HG03025 (cell line): ENCODE measurements at regions not wholly inside any gene's neighbourhood (a gene's known extent, or its start where the extent isn't known, plus 50 kb on each side); places are given as distances from the start of the nearest gene placed in this dataset.
"Not testable (repeated sequence)": the region's sequence is repeated elsewhere in the genome, so short reads cannot be mapped to it uniquely, and the experiment has no call there.

Source experiments
- ATAC-seq: cut with Tn5 transposase; IDR thresholded peaks from one replicate; pipeline ENCODE4 v1.9.1; 2021; ENCODE audit warnings: mild to moderate bottlenecking, moderate library complexity; ENCODE audit not compliant: unreplicated experiment, low FRiP score

DNA sequence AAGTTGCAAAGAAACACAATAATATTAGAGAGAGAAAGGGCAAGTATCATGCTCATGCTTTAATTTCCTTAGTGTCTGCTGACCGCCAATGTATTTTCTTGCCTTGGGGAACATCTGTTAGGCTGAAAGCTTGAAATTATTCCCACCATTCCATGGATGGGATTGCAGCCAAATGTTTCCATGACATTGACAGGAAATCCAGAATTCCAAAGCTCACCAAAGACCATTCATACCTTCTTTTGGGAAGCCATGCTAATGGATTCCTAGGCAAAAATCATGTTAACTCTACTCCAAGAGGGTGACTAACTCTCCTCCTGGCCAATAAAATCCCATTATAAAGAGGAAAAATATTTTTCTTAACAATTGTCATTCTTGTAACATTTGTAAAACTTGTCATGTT, 661.4 kb upstream of the FAT3 start:
- ATAC-seq: no peak

DNA sequence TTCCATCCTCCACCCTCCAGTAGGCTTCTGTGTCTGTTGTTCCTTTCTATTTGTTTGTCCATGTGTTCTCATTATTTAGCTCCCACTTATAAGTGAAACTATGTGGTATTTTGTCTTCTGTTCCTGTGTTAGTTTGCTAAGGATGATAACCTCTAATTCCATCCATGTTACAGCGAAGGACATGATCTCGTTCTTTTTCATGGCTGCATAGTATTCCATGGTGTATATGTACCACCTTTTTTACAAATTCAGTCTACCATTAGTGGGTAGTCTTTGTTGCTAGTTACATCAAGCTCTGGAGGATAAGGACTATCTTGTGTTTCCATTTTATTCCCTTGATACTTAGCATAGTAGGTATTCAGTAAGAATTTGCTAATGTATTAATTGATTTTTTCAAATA, 664.2 kb upstream of the FAT3 start:
- ATAC-seq: no peak

DNA sequence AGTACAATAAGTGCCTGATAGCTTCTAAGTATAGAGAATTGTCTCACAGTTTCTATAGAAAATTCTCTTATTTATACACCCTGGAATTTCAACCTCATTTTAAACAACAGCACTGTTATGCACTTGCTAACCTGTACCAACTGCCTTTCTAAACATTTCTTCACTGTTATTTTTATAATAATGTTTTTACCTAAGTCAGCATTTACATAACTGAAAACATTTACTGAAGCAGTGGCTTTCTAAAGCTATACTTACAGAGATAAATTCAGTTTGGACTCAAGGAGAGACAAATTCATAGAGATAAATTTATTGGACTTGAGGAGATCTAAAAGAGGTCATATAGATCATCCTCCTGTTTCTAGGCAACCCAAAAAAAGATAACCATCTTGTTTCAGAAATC, 686.6 kb upstream of the FAT3 start:
- no peak for ATAC-seq

DNA sequence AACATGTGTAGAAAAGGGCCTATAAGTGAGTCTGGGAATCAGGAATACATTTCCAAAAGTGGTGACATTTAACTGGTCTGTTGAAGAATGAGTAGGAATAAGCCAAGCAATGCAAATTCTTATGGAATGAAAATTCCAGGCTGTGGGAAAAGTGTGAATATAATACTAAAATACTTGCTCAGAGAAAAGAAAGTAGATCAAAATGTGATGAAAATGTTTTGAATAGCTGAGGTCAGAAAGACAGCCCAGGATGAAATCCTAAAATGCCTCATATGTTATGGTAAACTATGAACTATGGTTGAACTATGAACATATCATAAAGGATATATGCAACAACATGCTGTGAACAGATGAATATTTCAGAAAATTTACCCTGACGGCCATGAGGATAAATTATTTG, 688.3 kb upstream of the FAT3 start:
- no peak for ATAC-seq

DNA sequence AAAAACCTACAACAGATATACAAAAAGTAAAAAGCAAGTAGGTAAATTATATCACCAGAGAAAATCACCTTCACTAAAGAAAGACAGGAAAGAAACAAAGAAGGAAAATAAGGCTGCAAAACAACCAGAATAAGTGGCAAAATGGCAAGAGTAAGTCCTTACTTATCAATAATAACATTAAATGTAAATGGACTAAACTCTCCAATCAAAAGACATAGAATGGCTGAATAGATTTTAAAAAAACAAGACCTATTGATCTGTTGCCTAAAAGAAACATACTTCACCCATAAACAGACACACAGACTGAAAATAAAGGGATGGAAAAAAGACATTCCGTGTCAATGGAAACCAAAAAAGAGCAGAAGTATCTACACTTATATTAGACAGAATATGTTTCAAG, 695.7 kb upstream of the FAT3 start:
- no peak for ATAC-seq

DNA sequence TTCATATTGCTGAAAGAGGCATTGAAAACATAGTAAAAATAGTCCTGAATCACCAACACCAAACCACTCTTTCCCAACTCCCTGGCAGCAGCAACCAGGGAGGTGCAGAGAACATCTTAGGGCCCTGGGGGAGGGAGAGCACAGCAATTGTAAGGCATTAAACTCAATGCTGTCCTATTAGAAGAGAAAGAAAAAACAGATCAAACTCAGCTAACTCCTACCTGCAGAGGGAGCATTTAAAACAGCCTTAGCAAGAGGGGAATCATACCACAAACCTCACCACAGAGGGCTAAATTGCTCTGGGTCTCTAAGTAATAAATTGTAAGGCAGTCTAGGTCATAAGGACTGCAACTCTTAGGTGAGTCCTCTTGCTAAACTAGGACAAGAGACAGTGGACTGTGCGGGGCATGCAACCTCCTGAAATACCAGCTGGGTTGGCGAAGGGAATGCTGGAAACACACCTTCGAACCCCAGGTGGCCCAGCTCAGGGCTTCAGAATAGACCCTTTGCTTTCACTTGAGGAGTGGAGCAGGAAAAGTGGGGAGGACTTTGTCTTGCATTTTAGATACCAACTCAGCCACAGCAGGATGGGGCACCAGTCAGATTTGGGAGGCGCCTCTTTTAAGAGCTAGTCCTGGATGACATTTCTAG, 697.1 kb upstream of the FAT3 start:
- no peak for ATAC-seq

DNA sequence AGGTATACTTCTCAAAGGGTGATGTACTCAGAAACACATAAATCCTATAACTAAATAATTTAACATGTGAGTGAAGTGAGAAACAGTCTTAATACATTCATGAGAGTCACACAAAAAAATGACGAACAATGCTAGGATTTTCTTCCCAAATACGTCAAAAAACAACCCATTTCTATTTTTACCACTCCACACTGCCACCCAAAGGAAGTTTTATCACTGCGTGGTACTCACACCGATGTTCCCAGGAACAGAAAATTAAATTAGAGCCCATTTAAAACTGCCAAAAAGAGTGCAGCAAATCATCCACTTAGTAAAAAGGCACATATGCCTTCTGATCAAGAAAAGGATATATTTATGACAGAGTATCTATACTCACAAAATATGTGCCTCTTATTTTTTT, 710.9 kb upstream of the FAT3 start:
- no peak for ATAC-seq

DNA sequence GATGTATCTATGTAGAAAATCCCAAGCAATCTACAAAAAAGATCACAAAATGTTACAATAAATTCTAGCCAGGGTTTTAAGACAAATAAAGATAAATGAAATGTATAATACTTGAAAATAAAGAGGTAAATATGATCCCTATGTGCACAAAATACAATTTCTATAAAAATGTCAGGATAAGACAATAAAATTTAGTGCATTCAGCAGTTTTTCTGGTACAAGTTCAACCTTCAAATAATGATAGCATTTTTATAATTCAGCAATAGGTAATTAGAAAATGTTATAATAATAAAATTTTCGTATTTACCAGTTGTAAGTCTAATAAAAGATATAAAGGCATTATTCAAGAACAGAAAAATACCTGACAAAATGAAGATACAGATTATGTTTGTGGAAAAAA, 726.8 kb upstream of the FAT3 start:
- ATAC-seq: no peak

DNA sequence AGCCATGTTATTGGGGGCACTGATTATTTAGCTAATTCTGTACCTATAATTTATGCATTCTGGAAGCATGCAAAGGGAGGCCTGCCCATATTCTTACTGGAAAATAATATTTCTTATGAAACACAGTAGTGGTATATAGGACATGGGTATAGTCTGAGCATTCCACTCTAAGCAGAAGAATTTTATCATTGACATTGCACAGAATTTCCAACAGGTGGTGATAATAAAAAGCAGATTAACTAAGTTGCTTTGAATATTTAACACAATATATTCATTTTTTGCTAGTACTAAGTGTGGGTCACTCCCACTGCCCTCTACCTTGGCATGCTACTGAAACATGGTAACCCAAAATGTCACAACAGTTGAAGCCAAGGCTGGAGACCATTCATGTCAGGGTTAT, 728.8 kb upstream of the FAT3 start:
- ATAC-seq: no peak

DNA sequence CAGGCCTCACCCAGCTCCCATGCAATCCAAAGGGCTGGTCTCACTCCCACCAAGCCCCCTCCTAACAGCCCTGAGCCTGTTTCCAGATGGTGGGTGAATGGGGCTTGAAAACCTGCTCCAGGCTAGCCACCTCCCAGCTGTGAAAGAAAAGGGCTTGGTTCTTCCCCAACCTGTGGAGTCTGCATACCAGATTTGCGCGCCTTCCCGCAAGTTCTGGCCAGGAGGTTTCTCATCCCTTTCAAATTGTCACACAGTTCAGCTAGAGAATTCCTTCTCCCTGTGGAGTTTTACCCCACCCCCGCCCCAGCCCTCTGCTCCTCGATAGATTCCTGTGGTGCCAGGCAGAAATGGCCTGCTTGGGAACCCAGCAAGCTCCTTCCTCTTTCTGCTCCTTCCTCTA, 734.6 kb upstream of the FAT3 start:
- ATAC-seq: no peak

DNA sequence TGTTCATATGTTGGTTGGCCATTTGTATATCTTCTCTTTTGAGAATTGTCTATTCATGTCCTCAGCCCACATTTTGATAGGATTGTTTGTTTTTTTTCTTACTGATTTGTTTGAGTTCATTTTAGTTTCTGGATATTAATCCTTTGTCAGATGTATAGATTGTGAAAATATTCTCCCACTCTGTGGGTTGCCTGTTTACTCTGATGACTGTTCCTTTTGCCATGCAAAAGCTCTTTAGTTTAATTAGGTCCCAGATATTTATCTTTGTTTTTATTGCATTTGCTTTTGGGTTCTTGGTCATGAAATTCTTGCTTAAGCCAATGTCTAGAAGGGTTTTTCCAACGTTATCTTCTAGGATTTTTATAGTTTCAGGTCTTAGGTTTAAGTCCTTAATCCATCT, 740.7 kb upstream of the FAT3 start:
- ATAC-seq: not testable (repeated sequence)

DNA sequence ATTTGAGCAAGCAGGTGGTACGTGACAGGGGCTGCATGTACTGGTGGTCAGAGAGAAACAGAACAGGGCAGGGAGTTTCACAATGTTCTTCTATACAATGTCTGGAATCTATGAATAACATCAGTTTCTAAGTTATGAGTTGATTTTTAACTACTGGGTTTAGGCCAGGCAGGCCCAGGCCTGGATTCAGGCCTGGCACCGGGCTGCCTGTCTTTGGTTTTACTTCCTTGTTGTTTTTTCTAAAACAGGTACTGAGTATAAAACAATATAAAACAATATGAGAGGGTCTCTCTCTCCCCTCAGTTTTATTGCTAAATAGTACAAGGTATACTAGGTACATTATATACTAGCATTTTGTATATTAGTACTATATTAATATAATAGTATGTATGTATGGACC, 742.7 kb upstream of the FAT3 start:
- ATAC-seq: not testable (repeated sequence)

DNA sequence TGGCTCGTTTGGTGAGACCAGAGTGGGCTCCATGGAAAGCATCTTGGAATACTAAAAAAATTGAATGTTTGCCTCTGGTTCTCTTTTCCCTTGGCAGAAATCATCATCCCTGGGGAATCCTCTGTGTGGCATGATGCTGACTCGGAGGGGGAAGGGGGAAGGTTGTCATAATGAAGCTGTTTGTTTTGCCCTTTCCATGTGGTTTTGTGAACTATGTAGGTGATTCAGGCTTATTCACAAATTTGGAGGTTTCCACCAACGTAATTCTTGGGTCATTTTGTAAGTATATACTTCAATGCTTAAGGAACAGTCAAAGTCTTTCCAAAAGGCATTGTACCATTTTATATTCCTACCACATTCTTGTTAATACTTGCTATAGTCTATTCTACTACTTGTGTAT, 754.0 kb upstream of the FAT3 start:
- no peak for ATAC-seq

DNA sequence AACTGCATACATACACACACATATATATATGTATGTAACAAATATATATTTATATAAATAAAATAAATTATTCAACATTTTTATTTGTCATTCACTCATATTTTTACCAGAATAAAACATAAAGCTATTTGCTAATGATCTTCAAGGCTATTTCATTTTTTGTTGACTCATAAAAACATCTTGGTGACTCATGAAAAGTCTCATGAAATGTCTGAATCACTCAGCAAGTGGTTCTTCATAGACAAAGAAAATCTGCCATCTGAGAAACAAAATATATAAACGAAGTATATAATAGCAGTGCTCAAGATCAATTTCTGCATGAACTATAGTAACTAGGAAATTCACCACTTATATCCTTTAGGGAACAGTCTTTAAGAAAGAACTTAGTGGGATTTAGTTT, 764.8 kb upstream of the FAT3 start:
- ATAC-seq: no peak

DNA sequence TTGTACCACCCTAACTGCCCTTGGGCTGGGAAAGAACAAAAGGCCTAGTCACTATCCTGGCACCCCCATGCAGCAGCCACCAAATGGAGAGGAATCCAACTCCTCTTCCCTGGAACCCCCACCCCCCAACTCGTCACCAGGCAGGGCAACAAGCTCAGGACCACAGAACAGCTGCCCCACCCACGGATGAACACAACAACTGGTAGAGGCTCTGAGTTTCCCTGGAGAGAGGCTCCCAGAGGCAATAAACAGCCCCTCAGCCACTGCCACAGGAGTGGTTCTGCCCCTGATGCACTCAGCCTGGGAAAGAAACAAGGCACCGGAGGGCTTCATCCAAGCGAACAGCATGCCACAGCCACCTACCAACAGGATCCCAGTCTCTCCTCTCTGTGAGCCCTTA, 778.4 kb upstream of the FAT3 start:
- no peak for ATAC-seq

DNA sequence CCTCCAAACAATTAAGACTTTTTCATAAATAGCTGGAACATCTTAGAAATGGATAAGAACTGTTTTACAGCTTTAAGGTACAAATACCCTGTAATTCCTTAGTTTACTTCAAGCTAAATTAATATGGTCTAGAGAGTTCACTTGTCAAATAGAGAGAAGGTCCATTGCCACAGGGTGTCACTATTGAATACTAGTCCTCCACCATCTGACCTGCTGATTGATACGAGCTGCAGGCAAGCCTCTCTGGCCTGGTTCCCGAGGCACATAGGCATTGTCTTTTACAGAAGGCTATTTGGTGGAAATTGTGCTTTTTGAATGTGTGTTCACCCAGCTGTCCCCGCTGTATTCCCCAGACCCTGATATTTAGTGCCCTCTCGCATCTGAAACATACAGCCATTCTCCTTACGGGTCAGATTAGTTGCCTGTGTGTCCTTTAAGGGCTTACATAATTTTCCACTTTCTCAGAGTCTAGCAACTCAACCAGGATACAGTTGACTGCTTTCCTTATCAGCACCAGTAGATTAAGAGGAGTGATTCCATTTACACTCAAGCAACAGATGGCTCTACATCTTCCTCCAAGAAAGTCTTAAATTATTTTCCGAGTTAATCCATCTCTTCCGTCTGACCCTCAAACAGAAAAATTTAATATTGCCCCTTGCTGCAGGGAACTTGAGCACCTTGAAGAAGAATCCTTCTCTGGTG, 788.8 kb upstream of the FAT3 start:
- ATAC-seq: no peak

DNA sequence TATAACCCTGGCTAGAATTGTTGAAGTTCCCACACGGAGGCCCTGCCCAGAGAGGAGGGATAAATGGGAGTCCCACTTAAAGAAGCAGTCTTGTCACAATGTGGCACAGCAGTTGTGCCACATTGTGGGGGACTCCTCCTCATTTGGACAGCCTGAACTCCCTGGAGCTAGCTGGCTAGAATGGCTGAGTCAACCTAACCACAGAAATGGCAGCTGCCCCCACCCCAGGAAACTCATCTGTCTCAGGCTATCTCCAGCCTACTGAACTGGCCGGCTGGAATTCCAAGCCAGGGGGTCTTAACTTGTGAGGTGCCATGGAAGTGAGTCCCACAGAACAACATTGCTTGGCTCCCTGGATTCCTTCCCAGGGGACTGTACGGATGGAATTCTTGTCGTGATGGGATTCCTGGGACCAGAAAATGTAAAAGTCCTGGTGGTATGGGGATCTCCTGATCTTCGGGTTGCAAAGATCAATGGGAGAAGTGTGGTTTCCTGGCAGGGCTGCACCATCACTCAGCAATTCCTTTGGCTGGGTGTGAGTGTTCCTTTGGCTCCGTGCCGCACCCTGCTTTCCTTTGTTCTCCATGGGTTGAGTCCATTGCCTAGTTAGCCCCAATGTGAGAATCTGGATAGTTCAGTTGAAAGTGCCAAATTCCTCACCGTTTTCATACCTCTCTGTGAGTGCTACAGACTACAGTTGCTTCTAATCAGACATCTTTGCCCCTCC, 791.2 kb upstream of the FAT3 start:
- no peak for ATAC-seq

DNA sequence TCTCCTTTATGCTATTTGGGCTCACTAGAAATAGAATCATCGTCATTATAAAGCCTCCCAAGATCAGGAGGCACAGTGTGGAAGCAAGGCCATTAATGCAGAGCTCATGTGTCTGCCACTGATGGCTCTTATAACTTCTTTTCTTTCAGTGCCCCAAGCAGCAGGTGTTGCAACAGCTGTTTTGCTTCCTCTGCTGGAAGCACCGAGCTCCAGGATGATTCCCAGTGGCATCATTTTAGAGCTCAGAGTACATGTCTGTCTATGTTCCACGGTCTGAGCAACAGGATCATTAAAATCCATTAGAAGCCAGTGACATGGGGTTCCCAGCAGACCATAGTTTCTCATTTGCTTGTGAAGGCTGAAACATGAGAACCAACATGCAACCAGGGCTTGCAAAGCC, 803.0 kb upstream of the FAT3 start:
- ATAC-seq: no peak

DNA sequence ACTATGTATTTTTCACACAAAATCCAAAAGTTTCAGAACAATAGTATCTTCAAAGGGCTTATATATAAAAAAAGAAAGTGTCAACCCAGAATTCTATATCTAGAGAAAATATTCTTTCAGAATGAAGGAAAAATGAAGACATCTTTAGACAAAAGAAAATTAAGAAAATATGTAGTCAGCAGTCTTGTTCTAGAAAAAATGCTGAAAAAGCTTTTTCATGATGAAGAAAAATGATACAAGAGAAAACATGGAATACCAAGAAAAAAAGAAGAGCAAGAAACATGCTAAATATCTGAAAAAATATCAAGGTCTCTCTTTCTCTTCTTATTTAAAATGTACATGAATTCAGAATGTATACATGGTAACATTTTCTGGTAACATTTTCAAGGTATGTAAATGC, 816.8 kb upstream of the FAT3 start:
- no peak for ATAC-seq

DNA sequence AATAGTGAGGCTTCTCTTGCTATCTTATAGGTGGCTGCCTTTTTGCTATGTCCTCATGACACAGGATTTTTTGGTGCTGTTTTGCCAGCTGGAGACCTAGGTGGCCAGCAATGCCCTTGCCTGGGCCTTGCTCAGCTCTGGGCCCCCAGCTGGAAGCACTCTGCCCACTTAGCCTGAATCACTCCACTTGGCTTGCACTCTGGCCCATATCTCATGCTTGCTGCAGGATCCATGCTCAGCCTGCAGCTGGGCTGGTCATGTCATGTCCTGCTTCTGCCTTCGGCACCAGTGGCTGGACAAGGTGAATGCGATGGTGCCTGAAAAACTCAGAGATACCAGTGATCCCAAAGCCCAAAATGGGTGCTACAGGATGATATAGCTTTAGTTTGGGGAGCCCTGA, 818.6 kb upstream of the FAT3 start:
- no peak for ATAC-seq

DNA sequence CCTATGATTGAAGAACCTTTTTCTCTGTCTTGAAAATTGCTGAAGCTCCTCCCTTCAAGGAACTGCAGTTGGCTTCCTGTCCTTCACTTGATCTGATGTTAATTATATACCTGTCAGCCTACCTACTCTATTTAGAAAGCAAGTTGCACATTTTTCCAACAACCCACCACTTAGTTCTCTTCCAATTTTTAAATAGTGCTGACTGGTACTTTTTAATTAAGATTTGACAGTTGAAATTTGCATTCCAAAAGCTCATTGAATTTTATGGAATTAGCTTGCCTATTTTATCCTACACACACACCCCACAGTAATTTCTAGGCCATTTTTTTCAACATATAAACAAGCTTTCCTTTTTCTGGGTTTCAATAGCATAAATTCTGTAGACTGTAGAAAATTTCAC, 820.3 kb upstream of the FAT3 start:
- no peak for ATAC-seq

DNA sequence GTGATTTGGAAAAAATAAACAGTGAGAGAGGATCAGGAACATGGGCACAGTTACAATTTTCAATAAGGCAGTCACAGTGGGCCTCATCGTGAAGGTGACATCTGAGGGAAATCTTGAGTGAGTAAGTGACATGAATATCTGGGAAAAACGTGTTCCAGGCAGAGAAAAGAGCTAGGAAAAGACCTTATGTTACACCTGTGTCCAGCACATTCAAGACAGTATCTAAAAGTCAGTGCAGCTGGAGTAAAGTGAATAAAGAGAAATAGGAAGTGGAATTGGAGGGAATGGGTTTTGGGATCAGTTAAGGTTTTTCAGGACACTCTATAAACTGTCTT, 827.5 kb upstream of the FAT3 start:
- ATAC-seq: no peak
